Upper lobe of left lung (tissue), 6 donors: ENCODE measurements at regions not wholly inside any gene's neighbourhood (a gene's known extent, or its start where the extent isn't known, plus 50 kb on each side); places are given as distances from the start of the nearest gene placed in this dataset.
A peak's percentile ranks its signal among the peaks of the same experiment; 100 is the strongest.

Experiments used
- ATAC-seq, 2 donors: fragments of 200-7000 bp; cut with Tn5 transposase; one replicate each; pipeline ENCODE4 v1.9.1; 2022; ENCODE audit warnings: mild to moderate bottlenecking in 2 of 2, moderate library complexity in 2 of 2; ENCODE audit not compliant: low FRiP score in 2 of 2
- DNase-seq, 2 donors: peaks; one replicate each; pipeline ENCODE4 v3.0.0-alpha.2; 2019 to 2020
- H3K27ac ChIP-seq, 4 donors: fragments of 200-600 bp; sonication (generic); one replicate each; pipeline ENCODE4 v1.5.1; 2016 to 2019
- H3K27me3 ChIP-seq, 4 donors: fragments of 200-600 bp; sonication (generic); one replicate each; pipeline ENCODE4 v1.5.1; 2017 to 2019
- H3K36me3 ChIP-seq, 4 donors: fragments of 200-600 bp; sonication (generic); one replicate each; pipeline ENCODE4 v1.5.1; 2016 to 2019
- H3K4me1 ChIP-seq, 4 donors: fragments of 200-600 bp; sonication (generic); one replicate each; pipeline ENCODE4 v1.5.1; 2018 to 2019
- H3K4me3 ChIP-seq, 4 donors: fragments of 200-600 bp; sonication (generic); one replicate each; pipeline ENCODE4 v1.5.1; 2017 to 2019; ENCODE audit warnings: mild to moderate bottlenecking in 2 of 4, moderate library complexity in 1 of 4
- H3K9me3 ChIP-seq, 4 donors: fragments of 200-600 bp; sonication (generic); one replicate each; pipeline ENCODE4 v1.5.1; 2018 to 2019
- CTCF ChIP-seq, 6 experiments: fragments of 450-650 bp in 4 of 6; fragments of 200-600 bp in 2 of 6; sonication (generic) in 2 of 6; IDR thresholded peaks; one replicate each; pipeline ENCODE4 v1.5.1; 2016 to 2019; ENCODE audit warnings: antibody characterized with exemption in 6 of 6
- EP300 ChIP-seq, 4 donors: sonication (generic); formaldehyde crosslinking; IDR thresholded peaks; one replicate each; pipeline ENCODE4 v1.5.1; 2017; ENCODE audit warnings: antibody characterized with exemption in 4 of 4, control low read depth in 2 of 4
- POLR2A ChIP-seq, 4 donors: fragments of 450-650 bp; IDR thresholded peaks; one replicate each; pipeline ENCODE4 v1.5.1; 2016 to 2017; ENCODE audit warnings: antibody characterized with exemption in 4 of 4, mild to moderate bottlenecking in 2 of 4
- POLR2AphosphoS5 ChIP-seq, 2 donors: sonication (generic); formaldehyde crosslinking; IDR thresholded peaks; one replicate each; pipeline ENCODE4 v1.5.1; 2017; ENCODE audit warnings: antibody characterized with exemption in 2 of 2
- WGBS, 2 donors: methylation state at CpG; one replicate each; pipeline ENCODE4 v1.1.5; 2017 to 2018; 5-methylcytosine and 5-hydroxymethylcytosine counted together
- donor health status: DM: no; HTN: no; CAD: no; lungs with moderate emphysema.
- donor health status: DM: no; HTN: yes; CAD: no; lungs with severe emphysema.

- Histone ChIP-seq H3K36me3 (no peaks in the 10 kb centered on the region), H3K9me3 (peaks cover 0 to 11% (median 2%) of the 10 kb centered on the region in 4 donors), H3K27ac (no peak overlapping the region), H3K4me1 (no peaks in the 10 kb centered on the region), H3K27me3 (no peaks in the 10 kb centered on the region), H3K4me3 (no peak overlapping the region)
- ATAC-seq (peak in 1 of 2 donors; percentile 56), DNase-seq (no peak)
- 87 to 90% methylated on average over 1 of the region's 1 CpG for WGBS, 2 donors
- TF ChIP-seq POLR2A (IDR thresholded peaks at IDR 0.05) (no peak), EP300 (IDR thresholded peaks at IDR 0.05) (no peak), CTCF (IDR thresholded peaks at IDR 0.05) (no peak), POLR2AphosphoS5 (IDR thresholded peaks at IDR 0.05) (no peak)
Observed at GRCh38 chr2:21981127-21981526, 857.4 kb downstream of the TDRD15 start.

GRCh38 chr2:21993002-21993401, 869.2 kb downstream of the TDRD15 start:
- no peaks in the 10 kb centered on the region for H3K27me3 ChIP-seq
- H3K4me3 ChIP-seq, result no peak overlapping the region
- peaks cover 0 to 26% (median 17%) of the 10 kb centered on the region in 4 donors for H3K9me3 ChIP-seq
- DNase-seq (no peak), ATAC-seq (no peak)
- WGBS, 2 donors, result 94% methylated on average over 1 of the region's 1 CpG
- TF ChIP-seq CTCF (IDR thresholded peaks at IDR 0.05) (no peak), POLR2A (IDR thresholded peaks at IDR 0.05) (no peak), POLR2AphosphoS5 (IDR thresholded peaks at IDR 0.05) (no peak), EP300 (IDR thresholded peaks at IDR 0.05) (no peak)
- H3K4me1 ChIP-seq, result no peaks in the 10 kb centered on the region
- no peaks in the 10 kb centered on the region for H3K36me3 ChIP-seq
- H3K27ac ChIP-seq, result no peak overlapping the region

- no peak for TF ChIP-seq POLR2AphosphoS5 (IDR thresholded peaks at IDR 0.05)
- no peak for TF ChIP-seq POLR2A (IDR thresholded peaks at IDR 0.05)
- TF ChIP-seq EP300 (IDR thresholded peaks at IDR 0.05), result no peak
- TF ChIP-seq CTCF (IDR thresholded peaks at IDR 0.05), result no peak
- ATAC-seq (no peak), DNase-seq (no peak)
- Histone ChIP-seq H3K36me3 (no peaks in the 10 kb centered on the region), H3K27me3 (no peaks in the 10 kb centered on the region), H3K27ac (no peak overlapping the region), H3K9me3 (peaks cover 0 to 23% (median 17%) of the 10 kb centered on the region in 4 donors), H3K4me3 (no peak overlapping the region), H3K4me1 (no peaks in the 10 kb centered on the region)
- whole genome bisulfite sequencing, 2 donors, result 70 to 81% methylated on average over 5 of the region's 5 CpGs
Observed at GRCh38 chr2:21996339-21996738, 872.6 kb downstream of the TDRD15 start.

GRCh38 chr2:21999522-21999921, 875.8 kb downstream of the TDRD15 start:
- no peak for DNase-seq
- H3K36me3 ChIP-seq, result no peaks in the 10 kb centered on the region
- TF ChIP-seq CTCF (IDR thresholded peaks at IDR 0.05) (no peak), POLR2AphosphoS5 (IDR thresholded peaks at IDR 0.05) (no peak), EP300 (IDR thresholded peaks at IDR 0.05) (no peak), POLR2A (IDR thresholded peaks at IDR 0.05) (no peak)
- 58 to 62% methylated on average over 1 of the region's 1 CpG for WGBS, 2 donors
- H3K27ac ChIP-seq, result no peak overlapping the region
- no peak overlapping the region for H3K4me3 ChIP-seq
- H3K27me3 ChIP-seq, result no peaks in the 10 kb centered on the region
- no peak for ATAC-seq
- no peaks in the 10 kb centered on the region for H3K9me3 ChIP-seq
- H3K4me1 ChIP-seq, result no peaks in the 10 kb centered on the region

GRCh38 chr2:22002066-22002465, 878.3 kb downstream of the TDRD15 start:
- ATAC-seq, result no peak
- no peaks in the 10 kb centered on the region for H3K36me3 ChIP-seq
- no peaks in the 10 kb centered on the region for H3K27me3 ChIP-seq
- no peak for DNase-seq
- H3K27ac ChIP-seq, result no peak overlapping the region
- no peak overlapping the region for H3K4me3 ChIP-seq
- no peaks in the 10 kb centered on the region for H3K4me1 ChIP-seq
- H3K9me3 ChIP-seq, result no peaks in the 10 kb centered on the region
- TF ChIP-seq EP300 (IDR thresholded peaks at IDR 0.05) (no peak), CTCF (IDR thresholded peaks at IDR 0.05) (no peak), POLR2AphosphoS5 (IDR thresholded peaks at IDR 0.05) (no peak), POLR2A (IDR thresholded peaks at IDR 0.05) (no peak)
- 47 to 53% methylated on average over 1 of the region's 1 CpG for WGBS, 2 donors
